ENCODE measurements at regions not wholly inside any gene's neighbourhood (a gene's known extent, or its start where the extent isn't known, plus 50 kb on each side); places are given as distances from the start of the nearest gene placed in this dataset.

DNA sequence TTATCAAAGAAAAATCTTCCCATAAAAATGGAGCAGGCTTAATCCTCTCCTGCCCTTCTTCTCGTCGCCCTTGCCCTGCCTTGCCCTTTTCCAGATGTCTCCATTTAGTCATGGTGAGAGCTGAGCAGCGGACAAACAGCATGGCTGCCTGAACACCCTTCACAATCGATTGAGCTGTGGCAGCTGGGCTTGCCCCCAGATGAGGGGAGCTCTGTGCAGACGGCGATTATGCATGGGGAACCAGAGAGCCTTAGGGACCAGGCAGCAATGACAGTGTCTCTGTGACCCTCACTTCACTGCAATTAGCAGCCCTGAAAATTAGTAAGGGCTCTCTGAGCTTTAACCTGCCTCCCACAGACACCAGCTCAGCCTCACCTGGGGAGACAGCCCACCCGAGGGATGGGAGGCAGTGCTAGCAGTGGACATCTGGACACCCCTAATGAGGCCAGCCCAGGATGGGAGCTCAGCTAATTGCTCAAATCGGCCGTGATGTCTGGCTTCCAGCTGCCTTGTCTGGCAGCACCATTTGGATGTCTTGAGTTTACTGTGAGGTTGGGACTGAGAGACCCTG, 365.7 kb downstream of the TNS1 start:
- TF ChIP-seq, protein P1, sequence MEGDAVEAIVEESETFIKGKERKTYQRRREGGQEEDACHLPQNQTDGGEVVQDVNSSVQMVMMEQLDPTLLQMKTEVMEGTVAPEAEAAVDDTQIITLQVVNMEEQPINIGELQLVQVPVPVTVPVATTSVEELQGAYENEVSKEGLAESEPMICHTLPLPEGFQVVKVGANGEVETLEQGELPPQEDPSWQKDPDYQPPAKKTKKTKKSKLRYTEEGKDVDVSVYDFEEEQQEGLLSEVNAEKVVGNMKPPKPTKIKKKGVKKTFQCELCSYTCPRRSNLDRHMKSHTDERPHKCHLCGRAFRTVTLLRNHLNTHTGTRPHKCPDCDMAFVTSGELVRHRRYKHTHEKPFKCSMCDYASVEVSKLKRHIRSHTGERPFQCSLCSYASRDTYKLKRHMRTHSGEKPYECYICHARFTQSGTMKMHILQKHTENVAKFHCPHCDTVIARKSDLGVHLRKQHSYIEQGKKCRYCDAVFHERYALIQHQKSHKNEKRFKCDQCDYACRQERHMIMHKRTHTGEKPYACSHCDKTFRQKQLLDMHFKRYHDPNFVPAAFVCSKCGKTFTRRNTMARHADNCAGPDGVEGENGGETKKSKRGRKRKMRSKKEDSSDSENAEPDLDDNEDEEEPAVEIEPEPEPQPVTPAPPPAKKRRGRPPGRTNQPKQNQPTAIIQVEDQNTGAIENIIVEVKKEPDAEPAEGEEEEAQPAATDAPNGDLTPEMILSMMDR (IDR thresholded peaks at IDR 0.05), result no peak

GRCh38 chr2:217636578-217636977, 366.2 kb downstream of the TNS1 start:
- TF ChIP-seq, protein P1 (IDR thresholded peaks at IDR 0.05), result no peak

DNA sequence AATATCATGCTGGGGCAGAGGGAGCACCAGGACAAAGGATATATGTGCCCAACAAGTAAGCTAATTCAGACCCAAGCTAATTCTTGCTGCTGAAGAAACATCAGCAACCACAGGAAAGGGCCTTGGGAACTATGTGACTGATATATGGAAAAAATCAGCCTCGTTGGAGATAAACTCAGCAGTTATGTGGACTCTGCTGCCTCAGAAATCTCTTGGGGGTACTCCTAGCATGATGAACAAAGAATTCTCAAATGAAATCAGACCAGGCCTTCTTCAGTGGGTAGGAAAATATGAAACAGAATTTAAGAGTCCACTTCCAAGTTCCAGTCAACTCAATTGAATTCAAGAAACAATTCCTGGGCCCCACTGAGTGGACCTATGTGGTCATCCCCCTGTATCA, 367.9 kb downstream of the TNS1 start:
- TF ChIP-seq, protein P1 (IDR thresholded peaks at IDR 0.05), result no peak

GRCh38 chr2:217632043-217632442, 370.8 kb downstream of the TNS1 start:
- TF ChIP-seq, protein P1 (IDR thresholded peaks at IDR 0.05), result no peak

DNA sequence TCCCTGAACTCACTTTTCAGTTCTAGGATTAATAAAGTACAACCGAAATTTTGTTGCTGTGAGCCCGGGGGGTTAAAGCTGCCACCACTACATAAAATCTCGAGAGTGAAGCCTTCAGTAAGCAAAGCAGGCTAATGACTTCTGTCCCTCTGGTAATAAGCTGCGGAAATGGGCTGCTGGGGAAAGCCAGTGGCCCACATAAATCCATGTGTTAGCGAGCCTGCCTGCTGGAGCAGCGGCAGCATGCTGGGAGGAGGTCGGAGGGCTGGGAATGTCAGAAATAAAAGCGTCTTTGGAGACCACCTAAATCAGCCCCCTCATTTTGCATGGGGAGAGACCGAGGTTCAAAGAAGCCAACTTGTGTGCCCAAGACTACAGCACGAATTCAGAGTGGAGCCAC, 371.7 kb downstream of the TNS1 start:
- TF ChIP-seq, protein P1 (IDR thresholded peaks at IDR 0.05), result no peak

DNA sequence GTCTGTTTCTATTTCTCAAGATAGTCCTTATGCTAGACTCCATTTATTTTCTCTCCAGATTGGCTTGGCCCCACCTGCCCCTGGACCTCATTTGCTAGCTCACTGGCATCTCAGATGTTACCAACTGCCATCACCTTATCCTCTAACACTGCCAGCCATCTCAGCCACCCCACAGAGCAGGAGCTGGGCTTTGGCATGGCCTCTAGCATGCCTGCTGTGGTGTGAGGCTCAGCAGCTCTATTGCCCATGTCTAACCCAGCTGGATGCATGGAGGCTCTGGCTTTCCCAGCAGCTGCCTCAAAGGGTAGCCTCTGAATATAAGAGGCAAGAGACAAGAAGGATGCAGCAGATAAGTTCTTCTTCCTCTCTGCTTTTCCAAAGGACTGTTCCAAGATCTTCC, 373.4 kb downstream of the TNS1 start:
- TF ChIP-seq, protein P1 (IDR thresholded peaks at IDR 0.05), result no peak

DNA sequence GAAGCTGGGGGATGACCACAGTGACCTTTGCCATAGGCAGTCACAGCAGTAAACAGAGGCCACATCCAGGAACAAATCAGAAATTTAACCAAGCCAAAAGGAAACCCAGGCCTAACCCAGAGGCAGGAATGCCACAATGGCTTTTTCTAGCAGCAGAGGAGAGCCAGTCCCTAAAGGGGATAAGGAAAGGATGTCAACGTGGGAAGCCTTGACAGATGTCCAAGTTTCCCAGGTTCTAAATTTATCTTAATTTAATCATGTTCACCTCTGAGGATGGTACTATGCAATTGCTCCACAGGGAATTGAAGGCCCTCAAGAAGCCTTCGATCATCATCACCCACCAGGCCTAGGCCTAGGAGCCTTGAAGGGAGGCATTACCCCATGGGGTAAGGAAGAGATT, 374.7 kb downstream of the TNS1 start:
- TF ChIP-seq, protein P1 (IDR thresholded peaks at IDR 0.05), result no peak

GRCh38 chr2:217626926-217627325, 375.9 kb downstream of the TNS1 start:
- TF ChIP-seq, protein P1 (IDR thresholded peaks at IDR 0.05), result no peak
